ENCODE measurements at regions not wholly inside any gene's neighbourhood (a gene's known extent, or its start where the extent isn't known, plus 50 kb on each side); places are given as distances from the start of the nearest gene placed in this dataset.

- TF ChIP-seq CTCF (conservative IDR thresholded peaks at IDR 0.05; ENCODE audit: low read depth, low read length) (no peak), EZH2 (IDR thresholded peaks at IDR 0.05; ENCODE audit: borderline replicate concordance, low read depth, low read length, poor library complexity, severe bottlenecking) (no peak)
These were observed 128.6 kb downstream of the PJA2 start for GRCh38 chr5:109281136-109281690.

All from A673 (cell line).